ENCODE measurements at regions not wholly inside any gene's neighbourhood (a gene's known extent, or its start where the extent isn't known, plus 50 kb on each side); places are given as distances from the start of the nearest gene placed in this dataset.

GRCh38 chr5:167451076-167451475 is 840.4 kb upstream of the WWC1 start:
- no peak for TF ChIP-seq CTCF (IDR thresholded peaks at IDR 0.05; ENCODE audit: extremely low read depth, missing control alignments)
- no peak for DNase-seq (ENCODE audit: low spot score)

GRCh38 chr5:167452136-167452535 is 839.3 kb upstream of the WWC1 start:
- DNase-seq (ENCODE audit: low spot score): no peak
- no peak for TF ChIP-seq CTCF (IDR thresholded peaks at IDR 0.05; ENCODE audit: extremely low read depth, missing control alignments)

GRCh38 chr5:167453246-167454030 is 838.0 kb upstream of the WWC1 start:
- DNase-seq (ENCODE audit: low spot score): no peak
- TF ChIP-seq CTCF (IDR thresholded peaks at IDR 0.05; ENCODE audit: extremely low read depth, missing control alignments): no peak

- TF ChIP-seq CTCF (IDR thresholded peaks at IDR 0.05; ENCODE audit: extremely low read depth, missing control alignments): no peak
- DNase-seq (ENCODE audit: low spot score): no peak
Measured at GRCh38 chr5:167458412-167458811, 833.0 kb upstream of the WWC1 start.

- no peak for DNase-seq (ENCODE audit: low spot score)
- TF ChIP-seq CTCF (IDR thresholded peaks at IDR 0.05; ENCODE audit: extremely low read depth, missing control alignments): no peak
Measured at GRCh38 chr5:167460449-167461020, 830.9 kb upstream of the WWC1 start.

GRCh38 chr5:167463939-167464338 is 827.5 kb upstream of the WWC1 start:
- no peak for TF ChIP-seq CTCF (IDR thresholded peaks at IDR 0.05; ENCODE audit: extremely low read depth, missing control alignments)
- no peak for DNase-seq (ENCODE audit: low spot score)

GRCh38 chr5:167466992-167467391 is 824.5 kb upstream of the WWC1 start:
- TF ChIP-seq CTCF (IDR thresholded peaks at IDR 0.05; ENCODE audit: extremely low read depth, missing control alignments): no peak
- DNase-seq (ENCODE audit: low spot score): no peak
